AG09319 (cell line): ENCODE measurements at regions not wholly inside any gene's neighbourhood (a gene's known extent, or its start where the extent isn't known, plus 50 kb on each side); places are given as distances from the start of the nearest gene placed in this dataset.
A peak's percentile ranks its signal among the peaks of the same experiment; 100 is the strongest.

ENCODE experiments used
- DNase-seq: peaks from one replicate; pipeline ENCODE4 v3.0.0-alpha.2; 2010; ENCODE audit warnings: low read depth; ENCODE audit errors: extremely low read depth
- TF ChIP-seq, protein P1 (sequence below): IDR thresholded peaks from 2 replicates; pipeline ENCODE4 v1.5.1; 2011; ENCODE audit warnings: low read depth, mild to moderate bottlenecking, inconsistent platforms, low read length, moderate library complexity

GRCh38 chr3:145780301-145780700 lies 380.7 kb downstream of the PLOD2 start:
- TF ChIP-seq, protein P1, sequence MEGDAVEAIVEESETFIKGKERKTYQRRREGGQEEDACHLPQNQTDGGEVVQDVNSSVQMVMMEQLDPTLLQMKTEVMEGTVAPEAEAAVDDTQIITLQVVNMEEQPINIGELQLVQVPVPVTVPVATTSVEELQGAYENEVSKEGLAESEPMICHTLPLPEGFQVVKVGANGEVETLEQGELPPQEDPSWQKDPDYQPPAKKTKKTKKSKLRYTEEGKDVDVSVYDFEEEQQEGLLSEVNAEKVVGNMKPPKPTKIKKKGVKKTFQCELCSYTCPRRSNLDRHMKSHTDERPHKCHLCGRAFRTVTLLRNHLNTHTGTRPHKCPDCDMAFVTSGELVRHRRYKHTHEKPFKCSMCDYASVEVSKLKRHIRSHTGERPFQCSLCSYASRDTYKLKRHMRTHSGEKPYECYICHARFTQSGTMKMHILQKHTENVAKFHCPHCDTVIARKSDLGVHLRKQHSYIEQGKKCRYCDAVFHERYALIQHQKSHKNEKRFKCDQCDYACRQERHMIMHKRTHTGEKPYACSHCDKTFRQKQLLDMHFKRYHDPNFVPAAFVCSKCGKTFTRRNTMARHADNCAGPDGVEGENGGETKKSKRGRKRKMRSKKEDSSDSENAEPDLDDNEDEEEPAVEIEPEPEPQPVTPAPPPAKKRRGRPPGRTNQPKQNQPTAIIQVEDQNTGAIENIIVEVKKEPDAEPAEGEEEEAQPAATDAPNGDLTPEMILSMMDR, result no peak
- DNase-seq, result no peak

DNA sequence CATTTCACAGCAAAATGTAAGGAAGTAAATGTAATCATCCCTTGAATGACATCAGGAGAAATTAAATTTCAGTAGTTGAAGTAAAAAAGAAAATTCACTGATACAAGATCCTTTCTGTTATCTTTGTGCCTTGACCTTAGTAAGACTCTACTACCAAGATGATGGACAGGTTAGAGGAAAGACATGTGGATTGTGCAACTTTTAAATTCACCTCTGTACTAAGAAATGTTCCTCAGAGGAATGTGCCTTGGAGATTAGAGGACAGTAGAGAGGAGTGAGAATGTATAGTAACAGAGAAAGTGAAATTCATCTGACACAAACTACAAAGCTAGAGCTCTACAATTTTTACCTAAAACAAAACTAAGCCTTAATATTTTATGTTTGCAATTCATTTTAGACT lies 375.3 kb downstream of the PLOD2 start:
- TF ChIP-seq, protein P1, result no peak
- DNase-seq, result no peak

DNA sequence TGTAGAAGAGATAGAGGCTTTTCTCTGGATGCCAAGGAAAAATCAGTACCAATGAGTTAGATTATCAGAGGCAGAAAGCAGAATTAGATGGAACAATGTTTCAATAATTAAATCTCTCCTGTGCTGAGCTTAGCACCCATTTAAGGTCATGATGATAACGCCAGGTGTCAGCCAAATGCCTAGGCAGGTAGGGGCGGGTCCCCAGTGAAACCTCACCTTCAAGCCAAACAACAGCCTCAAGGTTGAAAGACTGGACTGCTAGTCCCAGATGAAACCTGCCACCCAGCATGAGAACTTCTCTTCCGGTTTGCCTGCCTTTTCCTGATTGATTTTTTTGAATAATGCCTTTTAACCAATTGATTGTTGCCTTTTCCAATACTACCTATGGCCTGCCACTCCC lies 363.0 kb downstream of the PLOD2 start:
- no peak for DNase-seq
- TF ChIP-seq, protein P1, result no peak

- no peak for DNase-seq
- TF ChIP-seq, protein P1, result no peak
Observed at GRCh38 chr3:145798696-145799537, 362.1 kb downstream of the PLOD2 start.

DNA sequence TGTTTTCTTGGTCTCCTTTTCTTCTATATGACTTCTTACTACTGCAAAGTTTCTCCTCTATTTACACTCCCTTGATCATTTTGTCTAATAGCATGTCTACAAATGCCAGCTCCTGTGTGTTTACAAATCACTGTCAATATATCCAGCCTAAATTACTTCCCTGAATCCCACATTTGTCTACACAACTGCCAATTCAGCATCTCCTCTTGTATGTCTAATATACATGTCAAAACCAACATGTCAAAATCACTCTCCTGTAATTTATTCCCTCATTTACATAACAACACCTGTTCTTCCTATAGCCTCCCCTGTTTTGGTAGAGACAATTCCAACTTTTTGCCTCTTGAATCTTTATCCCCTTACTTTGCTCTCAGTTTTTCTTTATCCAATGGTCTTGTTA lies 359.3 kb downstream of the PLOD2 start:
- no peak for DNase-seq
- TF ChIP-seq, protein P1, result no peak

DNA sequence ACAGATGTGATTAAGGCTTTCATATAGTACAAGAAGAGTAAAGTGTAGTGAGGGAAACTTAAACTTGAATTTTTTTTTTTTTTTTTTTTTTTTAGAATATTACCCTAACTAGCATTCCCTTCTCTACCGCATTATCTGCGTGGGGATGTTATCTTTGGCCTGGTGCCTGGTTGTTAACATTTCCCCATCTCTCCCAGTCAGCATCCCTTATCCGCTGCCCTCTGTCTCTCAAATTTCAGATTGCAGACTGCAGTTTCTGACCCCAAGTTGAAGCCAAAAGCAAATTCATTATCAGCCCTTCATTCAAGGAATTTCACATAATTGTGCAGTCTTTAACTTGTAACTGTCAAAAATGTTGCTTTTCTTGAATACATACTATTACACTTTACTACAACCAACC lies 353.0 kb downstream of the PLOD2 start:
- no peak for DNase-seq
- TF ChIP-seq, protein P1, result peak; percentile 3

GRCh38 chr3:145812391-145812790 lies 348.6 kb downstream of the PLOD2 start:
- no peak for DNase-seq
- TF ChIP-seq, protein P1, result no peak
